Omental fat pad (tissue), 3 donors: ENCODE measurements at regions not wholly inside any gene's neighbourhood (a gene's known extent, or its start where the extent isn't known, plus 50 kb on each side); places are given as distances from the start of the nearest gene placed in this dataset.
A peak's percentile ranks its signal among the peaks of the same experiment; 100 is the strongest.
"Not testable (repeated sequence)": the region's sequence is repeated elsewhere in the genome, so short reads cannot be mapped to it uniquely, and the experiment has no call there.

Source experiments
- ATAC-seq: fragments of 150-250 bp; one replicate; pipeline ENCODE4 v1.9.1; 2016; ENCODE audit warnings: mild to moderate bottlenecking, moderate library complexity; ENCODE audit not compliant: low FRiP score
- DNase-seq: peaks from one replicate; pipeline ENCODE4 v3.0.0-alpha.2; 2019; ENCODE audit warnings: low spot score
- CTCF ChIP-seq, 3 donors: fragments of 450-650 bp; IDR thresholded peaks; one replicate each; pipeline ENCODE4 v1.5.1; 2016 to 2017; ENCODE audit warnings: antibody characterized with exemption in 3 of 3, mild to moderate bottlenecking in 3 of 3, moderate library complexity in 2 of 3

- TF ChIP-seq CTCF (IDR thresholded peaks at IDR 0.05) = no peak
- ATAC-seq (no peak), DNase-seq (no peak)
These were observed 114.6 kb downstream of the TNFSF18 start for GRCh38 chr1:172936088-172936645.

GRCh38 chr1:172938681-172939080, 112.1 kb downstream of the TNFSF18 start:
- TF ChIP-seq CTCF (IDR thresholded peaks at IDR 0.05) = no peak
- DNase-seq = no peak
- ATAC-seq = peak; percentile 35

GRCh38 chr1:172939475-172939874, 111.3 kb downstream of the TNFSF18 start:
- DNase-seq (no peak), ATAC-seq (no peak)
- no peak for TF ChIP-seq CTCF (IDR thresholded peaks at IDR 0.05)

GRCh38 chr1:172940174-172940855, 110.4 kb downstream of the TNFSF18 start:
- no peak for TF ChIP-seq CTCF (IDR thresholded peaks at IDR 0.05)
- ATAC-seq = no peak
- no peak for DNase-seq

- DNase-seq (no peak), ATAC-seq (no peak)
- no peak for TF ChIP-seq CTCF (IDR thresholded peaks at IDR 0.05)
These were observed 109.3 kb downstream of the TNFSF18 start for GRCh38 chr1:172941471-172941870.

GRCh38 chr1:172941945-172942344, 108.8 kb downstream of the TNFSF18 start:
- TF ChIP-seq CTCF (IDR thresholded peaks at IDR 0.05) = no peak
- no peak for ATAC-seq
- DNase-seq = no peak

- DNase-seq, ATAC-seq: not testable (repeated sequence)
These were observed 107.6 kb downstream of the TNFSF18 start for GRCh38 chr1:172943138-172943537.
